GM12878 (cell line): ENCODE measurements at regions not wholly inside any gene's neighbourhood (a gene's known extent, or its start where the extent isn't known, plus 50 kb on each side); places are given as distances from the start of the nearest gene placed in this dataset.

Source experiments
- ATAC-seq: fragments of 200-7000 bp; cut with Tn5 transposase; 3 replicates; pipeline ENCODE4 v1.9.1; 2020; ENCODE audit warnings: mild to moderate bottlenecking, moderate library complexity
- BruUV-seq: library from RNA; stranded (reverse); fragments of 400-500 nt; replicated peaks from 2 replicates; lab custom pipeline; 2021; lab: Mats Ljungman, UMichigan
- CTCF ChIA-PET: fragments of 300-600 bp; sonication (Branson Sonifier 250); formaldehyde crosslinking; extraction: SDS; loops from one replicate; lab custom pipeline; 2021; ENCODE audit warnings: inconsistent platforms; lab: Yijun Ruan, JAX
- POLR2A ChIA-PET: fragments of 350-600 bp; formaldehyde crosslinking; extraction: SDS; loops from one replicate; lab custom pipeline; 2021; ENCODE audit warnings: inconsistent platforms; lab: Charles Lee
- RAD21 ChIA-PET: fragments of 300-600 bp; sonication (Branson Sonifier 250); formaldehyde crosslinking; loops from one replicate; lab custom pipeline; 2023; ENCODE audit warnings: antibody characterized with exemption; ENCODE audit not compliant: unreplicated experiment; lab: Charles Lee
- SMC1A ChIA-PET: fragments of 300-600 bp; sonication (Branson Sonifier 250); formaldehyde crosslinking; loops from one replicate; lab custom pipeline; 2023; ENCODE audit not compliant: unreplicated experiment, uncharacterized antibody; lab: Charles Lee
- DNase-seq: peaks from one replicate; pipeline ENCODE4 v3.0.0-alpha.2; 2011; ENCODE audit warnings: low read depth, low spot score
- FAIRE-seq: peaks from 3 replicates; lab custom pipeline; 2011; peaks lifted over from hg19 to GRCh38; lab: Jason Lieb, UNC
- H2AFZ ChIP-seq: 2 replicates; pipeline ENCODE4 v1.6.0; 2011; ENCODE audit warnings: low read depth, low read length, control low read depth; ENCODE audit not compliant: control insufficient read depth
- H3K27ac ChIP-seq: 2 replicates; pipeline ENCODE4 v1.5.1; 2011; ENCODE audit warnings: control low read depth; ENCODE audit not compliant: control insufficient read depth, insufficient read depth
- H3K27me3 ChIP-seq, 2 experiments: replicated peaks in 1 of 2; 2 replicates each; pipeline versions ENCODE4 v1.6.0 to v1.6.1; 2011; ENCODE audit warnings: low read length in 1 of 2; ENCODE audit not compliant: control insufficient read depth in 2 of 2, insufficient read depth in 2 of 2
- H3K36me3 ChIP-seq, 2 experiments: 2 replicates each; pipeline ENCODE4 v1.5.1; 2011; ENCODE audit warnings: low read length in 1 of 2; ENCODE audit not compliant: control insufficient read depth in 2 of 2, insufficient read depth in 2 of 2
- H3K4me1 ChIP-seq: 2 replicates; pipeline ENCODE4 v1.6.1; 2011; ENCODE audit warnings: mild to moderate bottlenecking, low read length, moderate library complexity, mixed read lengths; ENCODE audit not compliant: control insufficient read depth, insufficient read depth
- H3K4me2 ChIP-seq: 2 replicates; pipeline ENCODE4 v1.6.0; 2011; ENCODE audit warnings: control low read depth; ENCODE audit not compliant: control insufficient read depth, insufficient read depth
- H3K4me3 ChIP-seq: fragments of 200-600 bp; sonication (generic); 2 replicates; pipeline ENCODE4 v1.5.1; 2016
- H3K79me2 ChIP-seq: 2 replicates; pipeline ENCODE4 v1.6.0; 2011; ENCODE audit warnings: low read length; ENCODE audit not compliant: control insufficient read depth, insufficient read depth
- H3K9ac ChIP-seq: 2 replicates; pipeline ENCODE4 v1.8.0; 2011; ENCODE audit warnings: low read length, control low read depth, mixed read lengths; ENCODE audit not compliant: control insufficient read depth, insufficient read depth
- H3K9me3 ChIP-seq: replicated peaks from 3 replicates; pipeline ENCODE4 v1.5.1; 2011; ENCODE audit warnings: mild to moderate bottlenecking, low read length; ENCODE audit not compliant: control insufficient read depth, insufficient read depth
- H4K20me1 ChIP-seq: 2 replicates; pipeline ENCODE4 v1.6.0; 2011; ENCODE audit not compliant: control insufficient read depth, insufficient read depth
- HCFC1 ChIP-seq: fragments of 150-350 bp; IDR thresholded peaks from 2 replicates; pipeline ENCODE4 v1.6.1; 2014; ENCODE audit warnings: low read length
- IKZF2 ChIP-seq, 2 experiments: fragments of 450-650 bp; IDR thresholded peaks; 2 replicates each; pipeline ENCODE4 v1.6.1; 2017; ENCODE audit warnings: mild to moderate bottlenecking in 2 of 2, moderate library complexity in 2 of 2
- MAX ChIP-seq: IDR thresholded peaks from 2 replicates; pipeline ENCODE4 v1.6.1; 2012; ENCODE audit warnings: low read depth, low read length, improper control_type of control experiment
- SMARCA5 ChIP-seq: fragments of 450-650 bp; IDR thresholded peaks from 2 replicates; pipeline ENCODE4 v1.6.1; 2017; ENCODE audit warnings: mild to moderate bottlenecking
- USF1 ChIP-seq: IDR thresholded peaks from 2 replicates; pipeline ENCODE4 v1.6.1; 2011; ENCODE audit warnings: borderline replicate concordance, low read depth, mild to moderate bottlenecking, moderate library complexity, mixed read lengths, low read length; ENCODE audit not compliant: insufficient read depth; ENCODE audit errors: extremely low read length
- USF2 ChIP-seq: IDR thresholded peaks from 2 replicates; pipeline ENCODE4 v1.6.1; 2011; ENCODE audit warnings: low read depth, low read length, improper control_type of control experiment, borderline replicate concordance
- ZSCAN29 ChIP-seq: fragments of 450-650 bp; IDR thresholded peaks from 2 replicates; pipeline ENCODE4 v1.6.1; 2017; ENCODE audit warnings: mild to moderate bottlenecking, moderate library complexity
- WGBS: methylation state at CpG from one replicate; pipeline ENCODE4 v1.1.6; 2016; ENCODE audit warnings: low lambda C conversion rate; ENCODE audit not compliant: insufficient replicate concordance, insufficient coverage; ENCODE audit errors: missing lambda C conversion rate; 5-methylcytosine and 5-hydroxymethylcytosine counted together
- in situ Hi-C: fragments of 300-500 bp; cut with MboI; formaldehyde crosslinking; loops from 9 replicates; pipeline ENCODE4 v1.14.3; 2018; ENCODE audit warnings: mixed read lengths
- intact Hi-C: fragments of 100-400 bp; cut with micrococcal nuclease; formaldehyde crosslinking; loops from one replicate; pipeline ENCODE4 v1.14.2; 2022; ENCODE audit not compliant: unreplicated experiment

- H3K4me1 ChIP-seq: no peaks in the 10 kb centered on the region
- no peak overlapping the region for H3K9ac ChIP-seq
- DNase-seq (no peak), ATAC-seq (no peak), FAIRE-seq (no peak)
- ChIA-PET CTCF (no interaction called here), POLR2A (no interaction called here), SMC1A (no interaction called here), RAD21 (no interaction called here)
- TF ChIP-seq SMARCA5: no peak
- no peak for TF ChIP-seq USF1
- TF ChIP-seq IKZF2 (IDR thresholded peaks at IDR 0.05): no peak
- TF ChIP-seq USF2: no peak
- no peak for TF ChIP-seq ZSCAN29
- no peak for TF ChIP-seq MAX
- no peak for TF ChIP-seq HCFC1
- 53% methylated on average over 8 of the region's 8 CpGs for WGBS
- no peak overlapping the region for H2AFZ ChIP-seq
- in situ Hi-C loops: no loop called here
- H3K27me3 ChIP-seq: no peaks in the 10 kb centered on the region
- no peak overlapping the region for H3K4me2 ChIP-seq
- H3K9me3 ChIP-seq: no peaks in the 10 kb centered on the region
- no peak overlapping the region for H3K4me3 ChIP-seq
- H3K79me2 ChIP-seq: no peaks in the 10 kb centered on the region
- no peaks in the 10 kb centered on the region for H3K36me3 ChIP-seq
- H4K20me1 ChIP-seq: no peaks in the 10 kb centered on the region
- no TSS peak for BruUV-seq
- intact Hi-C loops: no loop called here
- H3K27ac ChIP-seq: no peak overlapping the region
These were observed 176.6 kb upstream of the KCNN2 start for GRCh38 chr5:114185274-114185673.
